NCI-H526 (cell line): ENCODE measurements at regions not wholly inside any gene's neighbourhood (a gene's known extent, or its start where the extent isn't known, plus 50 kb on each side); places are given as distances from the start of the nearest gene placed in this dataset.
A peak's percentile ranks its signal among the peaks of the same experiment; 100 is the strongest.

Source experiments
- DNase-seq, 2 experiments: peaks; one replicate each; lab custom pipeline; 2025; lab: John Stamatoyannopoulos, UW

DNA sequence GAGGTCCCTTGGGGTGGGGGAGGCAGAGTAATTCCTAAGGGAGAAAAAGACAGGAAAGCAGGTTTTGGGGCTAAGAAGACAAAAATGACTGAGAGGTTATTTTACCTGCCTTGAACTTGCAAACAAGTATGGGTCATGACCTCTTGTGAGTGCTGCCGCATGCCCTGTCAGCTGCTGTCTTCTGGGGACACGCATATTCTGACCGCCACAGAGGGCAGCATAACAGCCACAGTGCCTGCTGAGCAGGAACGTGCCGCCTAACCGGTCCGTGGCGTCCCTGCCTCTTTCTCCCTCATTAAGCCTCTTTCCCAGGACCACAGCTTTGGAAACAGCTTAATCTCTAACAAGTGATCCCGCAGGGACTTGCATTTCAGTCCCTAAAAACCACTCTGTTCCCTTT lies 51.3 kb upstream of the KCNA1 start:
- DNase-seq: peak in 1 of 2 experiments; percentile 36

- no peak for DNase-seq
Observed at GRCh38 chr12:4859478-4860210, 50.1 kb upstream of the KCNA1 start.
